ENCODE measurements at regions not wholly inside any gene's neighbourhood (a gene's known extent, or its start where the extent isn't known, plus 50 kb on each side); places are given as distances from the start of the nearest gene placed in this dataset.

GRCh38 chr13:86960876-86961275 is 710.3 kb upstream of the SLITRK5 start:
- no peak for TF ChIP-seq CTCF (IDR thresholded peaks at IDR 0.05)
- no peak for ATAC-seq
- no peak overlapping the region for H3K27ac ChIP-seq
- H3K36me3 ChIP-seq (ENCODE audit: insufficient read depth in 1 of 2, low read depth in 1 of 2) = no peaks in the 10 kb centered on the region
- intact Hi-C loops (cut with DNase I) = no loop called here
- no peak overlapping the region for H3K4me3 ChIP-seq
- H3K27me3 ChIP-seq (ENCODE audit: insufficient read depth in 3 of 3, low read length in 2 of 3) = no peaks in the 10 kb centered on the region
- no peak for DNase-seq
- no peaks in the 10 kb centered on the region for H3K4me1 ChIP-seq
- H3K9me3 ChIP-seq = peaks cover 3% of the 10 kb centered on the region

- H3K9me3 ChIP-seq = no peaks in the 10 kb centered on the region
- no peak for ATAC-seq
- no peak for DNase-seq
- 53 to 59% (median 58%) methylated on average over 7 of the region's 7 CpGs for WGBS, 3 donors
- H3K27ac ChIP-seq = no peak overlapping the region
- intact Hi-C loops (cut with DNase I) = no loop called here
- no peaks in the 10 kb centered on the region for H3K4me1 ChIP-seq
- no peaks in the 10 kb centered on the region for H3K36me3 ChIP-seq (ENCODE audit: insufficient read depth in 1 of 2, low read depth in 1 of 2)
- no peak overlapping the region for H3K4me3 ChIP-seq
- H3K27me3 ChIP-seq (ENCODE audit: insufficient read depth in 3 of 3, low read length in 2 of 3) = no peaks in the 10 kb centered on the region
- no peak for TF ChIP-seq CTCF (IDR thresholded peaks at IDR 0.05)
Observed at GRCh38 chr13:86974251-86974994, 696.7 kb upstream of the SLITRK5 start.

- H3K4me3 ChIP-seq = no peak overlapping the region
- H3K4me1 ChIP-seq = no peaks in the 10 kb centered on the region
- WGBS, 3 donors = 87 to 98% (median 93%) methylated on average over 1 of the region's 1 CpG
- no peaks in the 10 kb centered on the region for H3K9me3 ChIP-seq
- ATAC-seq (no peak), DNase-seq (no peak)
- intact Hi-C loops (cut with DNase I) = no loop called here
- no peaks in the 10 kb centered on the region for H3K27me3 ChIP-seq (ENCODE audit: insufficient read depth in 3 of 3, low read length in 2 of 3)
- no peaks in the 10 kb centered on the region for H3K36me3 ChIP-seq (ENCODE audit: insufficient read depth in 1 of 2, low read depth in 1 of 2)
- TF ChIP-seq CTCF (IDR thresholded peaks at IDR 0.05) = no peak
- no peak overlapping the region for H3K27ac ChIP-seq
Observed at GRCh38 chr13:86974995-86975328, 696.2 kb upstream of the SLITRK5 start.

GRCh38 chr13:86976521-86977324 is 694.4 kb upstream of the SLITRK5 start:
- ATAC-seq (no peak), DNase-seq (no peak)
- Histone ChIP-seq H3K27me3 (ENCODE audit: insufficient read depth in 3 of 3, low read length in 2 of 3) (no peaks in the 10 kb centered on the region), H3K36me3 (ENCODE audit: insufficient read depth in 1 of 2, low read depth in 1 of 2) (no peaks in the 10 kb centered on the region), H3K27ac (no peak overlapping the region), H3K9me3 (no peaks in the 10 kb centered on the region), H3K4me3 (no peak overlapping the region), H3K4me1 (no peaks in the 10 kb centered on the region)
- no peak for TF ChIP-seq CTCF (IDR thresholded peaks at IDR 0.05)
- intact Hi-C loops (cut with DNase I) = no loop called here
- WGBS, 3 donors = 75 to 81% (median 78%) methylated on average over 4 of the region's 4 CpGs
